Mesendoderm (in vitro differentiated cells): ENCODE measurements at regions not wholly inside any gene's neighbourhood (a gene's known extent, or its start where the extent isn't known, plus 50 kb on each side); places are given as distances from the start of the nearest gene placed in this dataset.

Experiments
- DNase-seq: peaks from one replicate; pipeline ENCODE4 v3.0.0; 2013
- H2AK5ac ChIP-seq: 2 replicates; pipeline ENCODE4 v1.6.1; 2013; ENCODE audit warnings: low read length, inconsistent platforms
- H2BK120ac ChIP-seq: 2 replicates; pipeline ENCODE4 v1.6.1; 2013; ENCODE audit warnings: low read depth, mild to moderate bottlenecking, low read length, moderate library complexity, mixed read lengths
- H2BK15ac ChIP-seq: replicated peaks from 2 replicates; pipeline ENCODE4 v1.6.1; 2013; ENCODE audit warnings: low read depth, mild to moderate bottlenecking, moderate library complexity
- H2BK5ac ChIP-seq: 2 replicates; pipeline ENCODE4 v1.6.1; 2013; ENCODE audit warnings: low read length, inconsistent platforms
- H3K18ac ChIP-seq: 2 replicates; pipeline ENCODE4 v1.6.1; 2013; ENCODE audit warnings: mild to moderate bottlenecking, low read length, mixed read lengths
- H3K23ac ChIP-seq: one replicate; pipeline ENCODE4 v1.6.1; 2013; ENCODE audit warnings: low read length
- H3K27ac ChIP-seq: 2 replicates; pipeline ENCODE4 v1.5.1; 2013; ENCODE audit warnings: low read depth, mild to moderate bottlenecking, inconsistent platforms, low read length, moderate library complexity
- H3K27me3 ChIP-seq: 2 replicates; pipeline ENCODE4 v1.6.1; 2013; ENCODE audit warnings: low read length, control low read depth, mild to moderate bottlenecking, inconsistent platforms; ENCODE audit not compliant: insufficient read depth, poor library complexity
- H3K36me3 ChIP-seq: 2 replicates; pipeline ENCODE4 v1.6.1; 2013; ENCODE audit warnings: low read length, inconsistent platforms; ENCODE audit not compliant: control insufficient read depth, insufficient read depth
- H3K4ac ChIP-seq: one replicate; pipeline ENCODE4 v1.6.1; 2013; ENCODE audit warnings: low read depth, mild to moderate bottlenecking, low read length, moderate library complexity
- H3K4me1 ChIP-seq: 2 replicates; pipeline ENCODE4 v1.6.1; 2013; ENCODE audit warnings: low read depth, low read length, inconsistent platforms; ENCODE audit not compliant: control insufficient read depth
- H3K4me2 ChIP-seq: 2 replicates; pipeline ENCODE4 v1.6.1; 2013; ENCODE audit warnings: low read length
- H3K4me3 ChIP-seq: 2 replicates; pipeline ENCODE4 v1.5.1; 2013; ENCODE audit warnings: mild to moderate bottlenecking, low read length
- H3K56ac ChIP-seq: one replicate; pipeline ENCODE4 v1.6.1; 2013; ENCODE audit warnings: low read length
- H3K79me1 ChIP-seq: 2 replicates; pipeline ENCODE4 v1.6.1; 2013; ENCODE audit warnings: low read length, inconsistent platforms
- H3K79me2 ChIP-seq: 2 replicates; pipeline ENCODE4 v1.6.1; 2013; ENCODE audit warnings: mild to moderate bottlenecking, low read length; ENCODE audit not compliant: control insufficient read depth, insufficient read depth
- H3K9ac ChIP-seq: 2 replicates; pipeline ENCODE4 v1.6.1; 2013; ENCODE audit warnings: low read length, inconsistent platforms
- H4K5ac ChIP-seq: one replicate; pipeline ENCODE4 v1.6.1; 2013; ENCODE audit warnings: low read length
- H4K8ac ChIP-seq: one replicate; pipeline ENCODE4 v1.6.1; 2013; ENCODE audit warnings: low read depth, mild to moderate bottlenecking, control low read depth, low read length, moderate library complexity
- WGBS: extraction: QIAGEN DNeasy Blood & Tissue Kit; methylation state at CpG from one replicate; pipeline ENCODE4 v1.1.7; 2013; ENCODE audit warnings: low lambda C conversion rate, missing lambda C conversion rate; ENCODE audit not compliant: insufficient coverage; ENCODE audit errors: extremely low coverage; 5-methylcytosine and 5-hydroxymethylcytosine counted together

DNA sequence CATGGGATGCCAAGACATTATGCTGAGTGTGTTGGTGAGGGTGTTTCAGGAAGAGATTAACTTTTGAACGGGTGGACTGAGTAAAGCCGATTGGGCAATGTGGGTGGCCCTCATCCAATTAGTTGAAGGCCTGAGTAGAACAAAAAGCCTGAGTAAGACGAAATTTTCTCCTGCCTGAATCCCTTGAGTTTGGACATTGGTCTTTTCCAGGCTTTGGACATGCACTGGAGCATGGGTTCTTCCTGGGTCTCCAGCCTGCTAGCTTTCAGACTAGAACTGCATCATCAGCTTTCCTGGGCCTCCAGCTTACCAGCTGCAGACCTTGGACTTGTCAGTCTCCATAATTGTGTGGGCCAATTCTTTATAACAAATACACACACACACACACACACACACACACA lies 63.6 kb downstream of the NIBAN1 start:
- H2BK15ac ChIP-seq: no peak overlapping the region
- no peaks in the 10 kb centered on the region for H3K79me2 ChIP-seq
- peak overlapping the region; percentile 16 for H3K4ac ChIP-seq
- no peak overlapping the region for H3K4me2 ChIP-seq
- no peak for DNase-seq
- no peak overlapping the region for H2BK120ac ChIP-seq
- no CpG with 5 or more reads among the region's 3 CpGs for WGBS
- H3K36me3 ChIP-seq: no peaks in the 10 kb centered on the region
- no peak overlapping the region for H4K5ac ChIP-seq
- H3K18ac ChIP-seq: no peak overlapping the region
- H2BK5ac ChIP-seq: no peak overlapping the region
- H3K56ac ChIP-seq: no peak overlapping the region
- H3K4me1 ChIP-seq: no peaks in the 10 kb centered on the region
- H2AK5ac ChIP-seq: no peak overlapping the region
- H3K23ac ChIP-seq: no peak overlapping the region
- H3K4me3 ChIP-seq: no peak overlapping the region
- H4K8ac ChIP-seq: no peak overlapping the region
- no peak overlapping the region for H3K27ac ChIP-seq
- no peaks in the 10 kb centered on the region for H3K27me3 ChIP-seq
- no peak overlapping the region for H3K9ac ChIP-seq
- no peaks in the 10 kb centered on the region for H3K79me1 ChIP-seq

DNA sequence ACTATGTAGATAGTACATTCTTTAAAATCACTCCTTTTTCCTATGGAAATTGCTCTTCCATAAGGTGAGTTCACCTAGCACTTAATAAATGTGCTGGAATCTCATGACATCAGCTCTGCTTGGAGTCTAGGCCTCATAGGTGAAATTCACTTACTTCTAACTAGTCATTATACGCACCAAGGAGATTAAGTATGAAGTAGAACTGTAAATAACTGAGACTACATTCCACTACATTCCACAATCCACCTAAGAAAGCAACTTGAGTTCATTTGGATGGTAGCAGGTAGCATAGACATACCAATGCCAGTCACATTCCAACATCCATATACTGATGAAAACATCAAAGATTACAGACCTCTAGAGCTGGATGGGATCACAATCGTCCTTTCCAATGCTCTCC lies 64.3 kb downstream of the NIBAN1 start:
- Histone ChIP-seq H2BK5ac (no peak overlapping the region), H3K23ac (no peak overlapping the region), H2BK15ac (no peak overlapping the region), H3K79me2 (no peaks in the 10 kb centered on the region), H3K27me3 (no peaks in the 10 kb centered on the region), H3K4me3 (no peak overlapping the region), H2AK5ac (no peak overlapping the region), H3K18ac (no peak overlapping the region), H3K27ac (no peak overlapping the region), H3K56ac (no peak overlapping the region), H2BK120ac (no peak overlapping the region), H3K79me1 (no peaks in the 10 kb centered on the region), H3K4me1 (no peaks in the 10 kb centered on the region), H4K5ac (no peak overlapping the region), H3K4ac (no peak overlapping the region), H3K4me2 (no peak overlapping the region), H3K9ac (no peak overlapping the region), H4K8ac (no peak overlapping the region), H3K36me3 (no peaks in the 10 kb centered on the region)
- peak; percentile 21 for DNase-seq
- WGBS: no CpG with 5 or more reads among the region's 2 CpGs

DNA sequence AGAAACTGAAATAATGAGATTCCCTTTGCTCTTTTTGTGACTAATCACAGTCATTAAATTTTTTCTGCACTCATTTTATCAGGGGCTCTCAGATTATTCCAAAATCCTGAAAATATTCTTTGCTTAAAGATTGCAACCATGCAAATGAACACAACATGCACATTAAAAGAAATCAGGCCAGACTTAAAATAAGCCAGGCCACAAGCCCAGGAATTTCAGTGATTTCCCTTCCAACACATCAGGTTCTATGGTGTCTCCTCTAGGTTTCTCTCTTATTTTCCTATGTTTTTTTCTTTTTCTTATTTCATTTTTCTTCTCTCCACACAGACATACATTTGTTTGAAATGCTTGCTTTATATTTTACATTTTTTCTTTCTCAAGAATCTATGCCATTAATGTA lies 65.3 kb downstream of the NIBAN1 start:
- no peak overlapping the region for H4K5ac ChIP-seq
- no peak overlapping the region for H3K4me3 ChIP-seq
- no peak for DNase-seq
- H3K23ac ChIP-seq: no peak overlapping the region
- no peak overlapping the region for H3K18ac ChIP-seq
- H3K4me2 ChIP-seq: no peak overlapping the region
- H2BK5ac ChIP-seq: no peak overlapping the region
- no peak overlapping the region for H3K27ac ChIP-seq
- H3K79me1 ChIP-seq: no peaks in the 10 kb centered on the region
- no peaks in the 10 kb centered on the region for H3K36me3 ChIP-seq
- no peak overlapping the region for H3K4ac ChIP-seq
- H2BK15ac ChIP-seq: no peak overlapping the region
- H3K4me1 ChIP-seq: no peaks in the 10 kb centered on the region
- H3K56ac ChIP-seq: no peak overlapping the region
- no peak overlapping the region for H4K8ac ChIP-seq
- no peak overlapping the region for H2AK5ac ChIP-seq
- H3K9ac ChIP-seq: no peak overlapping the region
- H3K27me3 ChIP-seq: no peaks in the 10 kb centered on the region
- H3K79me2 ChIP-seq: no peaks in the 10 kb centered on the region
- no peak overlapping the region for H2BK120ac ChIP-seq

DNA sequence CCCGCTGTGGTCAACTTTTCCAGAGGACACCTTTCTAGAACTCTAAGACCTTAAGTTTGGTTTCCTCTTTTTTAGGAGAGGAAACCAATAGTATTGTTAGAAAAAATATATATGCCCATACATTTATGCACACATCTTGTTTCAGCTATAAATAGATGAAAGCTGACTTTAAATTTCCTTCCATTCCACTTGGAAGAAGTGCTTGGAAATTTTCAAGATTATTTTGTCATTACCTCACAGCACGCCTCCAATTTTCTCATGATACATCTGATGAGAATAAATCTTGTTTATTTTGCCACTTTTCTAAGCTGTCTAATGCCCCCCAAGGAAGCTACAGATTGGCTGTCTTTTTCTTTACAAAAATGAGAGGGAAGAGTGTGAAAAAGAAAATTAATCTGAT lies 65.8 kb downstream of the NIBAN1 start:
- Histone ChIP-seq H3K4me3 (no peak overlapping the region), H3K23ac (no peak overlapping the region), H2BK120ac (no peak overlapping the region), H3K9ac (no peak overlapping the region), H3K79me1 (no peaks in the 10 kb centered on the region), H2BK5ac (no peak overlapping the region), H3K36me3 (no peaks in the 10 kb centered on the region), H3K4me2 (no peak overlapping the region), H3K27me3 (no peaks in the 10 kb centered on the region), H2BK15ac (no peak overlapping the region), H3K56ac (no peak overlapping the region), H4K5ac (no peak overlapping the region), H3K27ac (no peak overlapping the region), H2AK5ac (no peak overlapping the region), H3K79me2 (no peaks in the 10 kb centered on the region), H3K4ac (no peak overlapping the region), H3K4me1 (no peaks in the 10 kb centered on the region), H4K8ac (no peak overlapping the region), H3K18ac (no peak overlapping the region)
- DNase-seq: no peak
- WGBS: no CpG with 5 or more reads among the region's 2 CpGs

DNA sequence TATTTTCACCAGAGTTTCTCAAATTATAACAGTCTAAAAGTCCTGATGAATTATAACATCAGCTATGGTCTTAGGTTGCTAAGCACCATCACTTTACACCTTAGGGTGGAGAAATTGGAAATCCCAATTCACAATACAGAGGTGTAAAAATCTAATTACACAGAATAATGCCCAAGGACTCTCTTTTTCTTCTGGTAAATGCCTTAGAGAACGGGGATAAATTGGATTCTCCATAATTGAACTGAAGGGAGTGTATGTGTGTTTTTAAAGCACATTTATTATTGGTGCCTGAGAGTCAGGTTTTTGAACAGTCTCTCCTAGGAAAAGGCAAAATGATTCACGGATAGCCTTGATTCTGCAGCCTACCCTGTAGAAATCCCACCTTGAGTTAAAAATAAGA lies 66.8 kb downstream of the NIBAN1 start:
- H2BK15ac ChIP-seq: no peak overlapping the region
- DNase-seq: no peak
- WGBS: no CpG with 5 or more reads among the region's 2 CpGs
- H4K5ac ChIP-seq: no peak overlapping the region
- H3K27me3 ChIP-seq: no peaks in the 10 kb centered on the region
- H2BK120ac ChIP-seq: no peak overlapping the region
- no peaks in the 10 kb centered on the region for H3K36me3 ChIP-seq
- H3K56ac ChIP-seq: no peak overlapping the region
- no peak overlapping the region for H2BK5ac ChIP-seq
- H3K79me2 ChIP-seq: no peaks in the 10 kb centered on the region
- H3K9ac ChIP-seq: no peak overlapping the region
- H3K23ac ChIP-seq: no peak overlapping the region
- no peak overlapping the region for H3K27ac ChIP-seq
- no peak overlapping the region for H2AK5ac ChIP-seq
- H3K4me3 ChIP-seq: no peak overlapping the region
- no peak overlapping the region for H4K8ac ChIP-seq
- no peaks in the 10 kb centered on the region for H3K79me1 ChIP-seq
- H3K4me1 ChIP-seq: no peaks in the 10 kb centered on the region
- H3K4me2 ChIP-seq: no peak overlapping the region
- H3K18ac ChIP-seq: no peak overlapping the region
- no peak overlapping the region for H3K4ac ChIP-seq

DNA sequence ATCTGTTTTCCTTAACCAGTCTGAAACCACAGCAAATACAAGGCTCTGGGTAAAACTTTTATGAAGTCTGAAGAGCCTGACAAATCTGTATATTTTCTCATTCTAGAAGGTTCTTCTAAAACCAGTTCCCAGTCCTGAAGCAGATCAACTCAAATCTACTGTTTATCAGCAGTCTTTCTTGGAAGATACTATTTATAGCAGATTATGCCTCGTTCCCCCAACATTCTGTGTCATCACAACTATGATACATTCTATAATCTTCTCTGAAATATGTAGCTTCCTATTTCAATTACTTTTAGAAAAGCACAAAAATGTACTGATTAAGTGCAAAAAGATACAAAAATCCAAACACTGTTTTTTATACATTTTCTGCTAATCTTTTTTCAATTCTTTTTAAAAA lies 67.5 kb downstream of the NIBAN1 start:
- H3K23ac ChIP-seq: no peak overlapping the region
- H3K4me1 ChIP-seq: no peaks in the 10 kb centered on the region
- no peak overlapping the region for H2BK5ac ChIP-seq
- no peak overlapping the region for H3K4ac ChIP-seq
- H3K18ac ChIP-seq: no peak overlapping the region
- no peak overlapping the region for H4K8ac ChIP-seq
- H3K79me1 ChIP-seq: no peaks in the 10 kb centered on the region
- H3K79me2 ChIP-seq: no peaks in the 10 kb centered on the region
- H3K27me3 ChIP-seq: no peaks in the 10 kb centered on the region
- H2BK120ac ChIP-seq: no peak overlapping the region
- H3K9ac ChIP-seq: no peak overlapping the region
- no peak for DNase-seq
- H2BK15ac ChIP-seq: no peak overlapping the region
- H2AK5ac ChIP-seq: no peak overlapping the region
- WGBS: no CpG with 5 or more reads among the region's 1 CpG
- no peak overlapping the region for H3K56ac ChIP-seq
- H3K27ac ChIP-seq: no peak overlapping the region
- H3K36me3 ChIP-seq: no peaks in the 10 kb centered on the region
- no peak overlapping the region for H4K5ac ChIP-seq
- no peak overlapping the region for H3K4me3 ChIP-seq
- no peak overlapping the region for H3K4me2 ChIP-seq
